IMR-90 (cell line): ENCODE measurements at regions not wholly inside any gene's neighbourhood (a gene's known extent, or its start where the extent isn't known, plus 50 kb on each side); places are given as distances from the start of the nearest gene placed in this dataset.

ENCODE experiments used
- ATAC-seq: fragments of 200-7000 bp; cut with Tn5 transposase; 2 replicates; pipeline ENCODE4 v1.9.1; 2020; ENCODE audit warnings: low read depth, mild to moderate bottlenecking, moderate library complexity
- BruUV-seq: library from RNA; stranded (reverse); fragments of 400-500 nt; replicated peaks from 2 replicates; lab custom pipeline; 2021; lab: Mats Ljungman, UMichigan
- CTCF ChIA-PET: fragments of 300-600 bp; formaldehyde crosslinking; extraction: SDS; loops from one replicate; lab custom pipeline; 2021; ENCODE audit warnings: antibody characterized with exemption; lab: Yijun Ruan, JAX
- POLR2A ChIA-PET: fragments of 300-600 bp; sonication (Branson Sonifier 250); formaldehyde crosslinking; loops from one replicate; lab custom pipeline; 2022; ENCODE audit warnings: antibody characterized with exemption; ENCODE audit not compliant: unreplicated experiment; lab: Charles Lee
- DNase-seq: peaks from one replicate; pipeline ENCODE4 v3.0.0; 2013
- H2AFZ ChIP-seq: replicated peaks from 2 replicates; pipeline ENCODE3; 2013; ENCODE audit warnings: low read length, mild to moderate bottlenecking; ENCODE audit not compliant: poor library complexity
- H2AK5ac ChIP-seq: 2 replicates; pipeline ENCODE4 v1.6.1; 2013; ENCODE audit warnings: low read depth, low read length, inconsistent platforms
- H2AK9ac ChIP-seq: replicated peaks from 2 replicates; pipeline ENCODE3; 2013; ENCODE audit warnings: mild to moderate bottlenecking, low read depth, low read length, moderate library complexity; ENCODE audit not compliant: poor library complexity
- H2BK120ac ChIP-seq: 2 replicates; pipeline ENCODE4 v1.6.1; 2013; ENCODE audit warnings: low read depth, low read length, inconsistent platforms
- H2BK15ac ChIP-seq: 3 replicates; pipeline ENCODE4 v1.6.1; 2013; ENCODE audit warnings: low read depth, low read length, inconsistent platforms
- H2BK20ac ChIP-seq: 2 replicates; pipeline ENCODE4 v1.6.1; 2013; ENCODE audit warnings: low read depth, mild to moderate bottlenecking, inconsistent platforms, low read length, moderate library complexity
- H2BK5ac ChIP-seq: 2 replicates; pipeline ENCODE4 v1.6.1; 2013; ENCODE audit warnings: mild to moderate bottlenecking, low read depth, low read length, inconsistent platforms; ENCODE audit not compliant: poor library complexity, severe bottlenecking
- H3K14ac ChIP-seq: replicated peaks from 2 replicates; pipeline ENCODE4 v1.6.1; 2013; ENCODE audit warnings: low read depth, low read length, inconsistent platforms
- H3K18ac ChIP-seq: 2 replicates; pipeline ENCODE4 v1.6.1; 2013; ENCODE audit warnings: low read depth, low read length, control low read depth
- H3K23ac ChIP-seq: 2 replicates; pipeline ENCODE4 v1.6.1; 2013; ENCODE audit warnings: low read depth, low read length, inconsistent platforms
- H3K27ac ChIP-seq: 2 replicates; pipeline ENCODE4 v1.5.1; 2013; ENCODE audit warnings: mild to moderate bottlenecking, control low read depth, low read length; ENCODE audit not compliant: insufficient read depth
- H3K27me3 ChIP-seq: 2 replicates; pipeline ENCODE4 v1.6.1; 2013; ENCODE audit warnings: low read length; ENCODE audit not compliant: control insufficient read depth, insufficient read depth
- H3K36me3 ChIP-seq: 2 replicates; pipeline ENCODE4 v1.6.1; 2013; ENCODE audit warnings: low read length, mixed read lengths; ENCODE audit not compliant: control insufficient read depth, insufficient read depth
- H3K4ac ChIP-seq: 2 replicates; pipeline ENCODE4 v1.6.1; 2013; ENCODE audit warnings: low read depth, low read length, inconsistent platforms
- H3K4me1 ChIP-seq: 2 replicates; pipeline ENCODE4 v1.6.1; 2013; ENCODE audit warnings: low read length, mixed read lengths; ENCODE audit not compliant: control insufficient read depth, insufficient read depth
- H3K4me2 ChIP-seq: 2 replicates; pipeline ENCODE4 v1.6.1; 2013; ENCODE audit warnings: low read depth, mild to moderate bottlenecking, control low read depth, low read length, moderate library complexity
- H3K4me3 ChIP-seq: 2 replicates; pipeline ENCODE4 v1.5.1; 2013; ENCODE audit warnings: low read depth, mild to moderate bottlenecking, control low read depth, low read length, moderate library complexity; ENCODE audit not compliant: insufficient read depth
- H3K56ac ChIP-seq: 2 replicates; pipeline ENCODE4 v1.6.1; 2013; ENCODE audit warnings: low read length, inconsistent platforms; ENCODE audit not compliant: insufficient read depth; ENCODE audit errors: extremely low read depth
- H3K79me1 ChIP-seq, 2 experiments: 2 replicates each; pipeline ENCODE4 v1.6.1; 2013; ENCODE audit warnings: low read length in 2 of 2, inconsistent platforms in 1 of 2, low read depth in 1 of 2
- H3K9ac ChIP-seq: 2 replicates; pipeline ENCODE4 v1.6.1; 2013; ENCODE audit warnings: low read depth, low read length, control low read depth
- H3K9me1 ChIP-seq: 2 replicates; pipeline ENCODE4 v1.6.1; 2013; ENCODE audit warnings: low read length, inconsistent platforms; ENCODE audit not compliant: insufficient read depth
- H3K9me3 ChIP-seq: 2 replicates; pipeline ENCODE4 v1.6.1; 2013; ENCODE audit warnings: low read length; ENCODE audit not compliant: control insufficient read depth, insufficient read depth
- H4K20me1 ChIP-seq: 2 replicates; pipeline ENCODE4 v1.6.1; 2013; ENCODE audit warnings: low read length, inconsistent platforms; ENCODE audit not compliant: insufficient read depth
- H4K5ac ChIP-seq: 2 replicates; pipeline ENCODE4 v1.6.1; 2013; ENCODE audit warnings: mild to moderate bottlenecking, low read depth, low read length, control low read depth
- H4K8ac ChIP-seq, 2 experiments: 2 replicates each; pipeline ENCODE4 v1.6.1; 2013; ENCODE audit warnings: low read depth in 2 of 2, low read length in 2 of 2, control low read depth in 1 of 2, inconsistent platforms in 1 of 2
- H4K91ac ChIP-seq: 2 replicates; pipeline ENCODE4 v1.6.1; 2013; ENCODE audit warnings: low read depth, low read length, inconsistent platforms; ENCODE audit not compliant: insufficient read depth
- BHLHE40 ChIP-seq: fragments of 150-350 bp; IDR thresholded peaks from 2 replicates; pipeline ENCODE4 v1.6.1; 2016; ENCODE audit warnings: mild to moderate bottlenecking, low read depth, low read length
- CEBPB ChIP-seq: IDR thresholded peaks from 2 replicates; pipeline ENCODE4 v1.6.1; 2012; ENCODE audit warnings: low read depth, low read length, improper control_type of control experiment
- FOS ChIP-seq: fragments of 150-350 bp; IDR thresholded peaks from 2 replicates; pipeline ENCODE4 v1.6.1; 2016; ENCODE audit warnings: low read depth, low read length
- MAFK ChIP-seq: IDR thresholded peaks from 2 replicates; pipeline ENCODE4 v1.6.1; 2012; ENCODE audit warnings: low read depth, low read length, improper control_type of control experiment
- MXI1 ChIP-seq: IDR thresholded peaks from 2 replicates; pipeline ENCODE4 v1.6.1; 2012; ENCODE audit warnings: low read depth, mild to moderate bottlenecking, low read length, moderate library complexity, borderline replicate concordance
- NFE2L2 ChIP-seq: fragments of 150-350 bp; IDR thresholded peaks from 2 replicates; pipeline ENCODE4 v1.6.1; 2016; ENCODE audit warnings: low read depth, mild to moderate bottlenecking, low read length
- POLR2A ChIP-seq: IDR thresholded peaks from 2 replicates; pipeline ENCODE4 v1.6.1; 2012; ENCODE audit warnings: mild to moderate bottlenecking, low read depth, low read length
- RAD21 ChIP-seq: IDR thresholded peaks from 2 replicates; pipeline ENCODE4 v1.6.1; 2012; ENCODE audit warnings: low read length, improper control_type of control experiment
- RFX5 ChIP-seq: IDR thresholded peaks from 2 replicates; pipeline ENCODE4 v1.8.0; 2012; ENCODE audit warnings: low read depth, mild to moderate bottlenecking, low read length, moderate library complexity
- WGBS, 2 experiments: methylation state at CpG; one replicate each; pipeline versions ENCODE4 v1.1.5 to v1.1.7; 2013; ENCODE audit warnings: missing lambda C conversion rate in 2 of 2; ENCODE audit not compliant: insufficient read length in 1 of 2; ENCODE audit errors: extremely low coverage in 2 of 2; 5-methylcytosine and 5-hydroxymethylcytosine counted together
- dilution Hi-C: fragments of 300-500 bp; cut with HindIII; formaldehyde crosslinking; loops from one replicate; pipeline ENCODE4 v1.14.3; 2018; ENCODE audit warnings: low sequenced_read_pairs; ENCODE audit not compliant: unreplicated experiment
- in situ Hi-C: fragments of 300-500 bp; cut with MboI; formaldehyde crosslinking; loops from 3 replicates; pipeline ENCODE4 v1.14.3; 2019; ENCODE audit warnings: low sequenced_read_pairs, inconsistent platforms, mixed read lengths
- intact Hi-C: fragments of 100-400 bp; cut with micrococcal nuclease; formaldehyde crosslinking; loops from 2 replicates; pipeline ENCODE4 v1.10.0; 2022
- TF ChIP-seq, protein P1 (sequence below): conservative IDR thresholded peaks from 2 replicates; pipeline ENCODE4 v1.5.1; 2012; ENCODE audit warnings: mild to moderate bottlenecking, low read depth, low read length, improper control_type of control experiment
- TF ChIP-seq, protein P2 (sequence below): fragments of 150-350 bp; IDR thresholded peaks from 2 replicates; pipeline ENCODE4 v1.6.1; 2016; ENCODE audit warnings: low read depth, mild to moderate bottlenecking, low read length, moderate library complexity, borderline replicate concordance
- TF ChIP-seq, protein P3 (sequence below): fragments of 150-350 bp; IDR thresholded peaks from 2 replicates; pipeline ENCODE4 v1.6.1; 2017; ENCODE audit warnings: mild to moderate bottlenecking, antibody characterized with exemption, low read length, low read depth

DNA sequence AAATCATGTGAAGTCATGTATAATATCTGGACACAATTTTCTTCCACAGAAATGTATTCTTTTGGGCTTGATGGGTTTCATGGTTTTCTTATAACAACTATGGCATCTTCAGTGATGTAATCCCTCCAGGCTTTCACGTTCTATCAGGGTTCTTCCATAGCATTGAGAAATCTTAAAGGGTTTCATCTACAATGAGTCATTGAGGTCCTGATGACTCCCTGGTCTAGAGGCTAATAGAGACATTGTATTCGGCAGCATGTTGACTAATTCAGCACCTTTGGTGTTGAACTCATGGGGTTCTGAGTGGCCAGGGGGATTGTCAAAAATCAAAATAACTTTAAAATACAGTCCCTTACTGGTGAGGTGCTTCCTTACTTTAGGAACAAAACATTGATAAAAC is 614.0 kb upstream of the CRIM1 start:
- Histone ChIP-seq H4K8ac (no peak overlapping the region), H3K14ac (no peak overlapping the region), H3K27me3 (no peaks in the 10 kb centered on the region), H2AK5ac (no peak overlapping the region), H2BK20ac (no peak overlapping the region), H3K56ac (no peak overlapping the region), H2AK9ac (no peak overlapping the region), H3K79me1 (no peaks in the 10 kb centered on the region), H3K36me3 (no peaks in the 10 kb centered on the region), H4K5ac (no peak overlapping the region), H3K4ac (no peak overlapping the region), H2BK120ac (no peak overlapping the region), H3K9me3 (no peaks in the 10 kb centered on the region), H3K18ac (no peak overlapping the region), H2AFZ (no peak overlapping the region), H4K91ac (no peak overlapping the region), H3K9ac (no peak overlapping the region), H3K9me1 (no peaks in the 10 kb centered on the region), H3K27ac (no peak overlapping the region), H2BK5ac (no peak overlapping the region), H3K4me2 (no peak overlapping the region), H3K4me1 (no peaks in the 10 kb centered on the region), H4K20me1 (no peaks in the 10 kb centered on the region), H3K4me3 (no peak overlapping the region), H3K23ac (no peak overlapping the region), H2BK15ac (no peak overlapping the region)
- DNase-seq (no peak), ATAC-seq (no peak)
- ChIA-PET CTCF (no interaction called here), POLR2A (no interaction called here)
- dilution Hi-C loops, result no loop called here
- WGBS, 2 experiments, result no CpG with 5 or more reads among the region's 2 CpGs
- BruUV-seq, result no TSS peak
- in situ Hi-C loops, result no loop called here
- intact Hi-C loops, result no loop called here
- TF ChIP-seq BHLHE40, result no peak
- TF ChIP-seq RAD21, result no peak
- no peak for TF ChIP-seq MAFK
- TF ChIP-seq, protein P1, sequence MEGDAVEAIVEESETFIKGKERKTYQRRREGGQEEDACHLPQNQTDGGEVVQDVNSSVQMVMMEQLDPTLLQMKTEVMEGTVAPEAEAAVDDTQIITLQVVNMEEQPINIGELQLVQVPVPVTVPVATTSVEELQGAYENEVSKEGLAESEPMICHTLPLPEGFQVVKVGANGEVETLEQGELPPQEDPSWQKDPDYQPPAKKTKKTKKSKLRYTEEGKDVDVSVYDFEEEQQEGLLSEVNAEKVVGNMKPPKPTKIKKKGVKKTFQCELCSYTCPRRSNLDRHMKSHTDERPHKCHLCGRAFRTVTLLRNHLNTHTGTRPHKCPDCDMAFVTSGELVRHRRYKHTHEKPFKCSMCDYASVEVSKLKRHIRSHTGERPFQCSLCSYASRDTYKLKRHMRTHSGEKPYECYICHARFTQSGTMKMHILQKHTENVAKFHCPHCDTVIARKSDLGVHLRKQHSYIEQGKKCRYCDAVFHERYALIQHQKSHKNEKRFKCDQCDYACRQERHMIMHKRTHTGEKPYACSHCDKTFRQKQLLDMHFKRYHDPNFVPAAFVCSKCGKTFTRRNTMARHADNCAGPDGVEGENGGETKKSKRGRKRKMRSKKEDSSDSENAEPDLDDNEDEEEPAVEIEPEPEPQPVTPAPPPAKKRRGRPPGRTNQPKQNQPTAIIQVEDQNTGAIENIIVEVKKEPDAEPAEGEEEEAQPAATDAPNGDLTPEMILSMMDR, result no peak
- TF ChIP-seq, protein P2, sequence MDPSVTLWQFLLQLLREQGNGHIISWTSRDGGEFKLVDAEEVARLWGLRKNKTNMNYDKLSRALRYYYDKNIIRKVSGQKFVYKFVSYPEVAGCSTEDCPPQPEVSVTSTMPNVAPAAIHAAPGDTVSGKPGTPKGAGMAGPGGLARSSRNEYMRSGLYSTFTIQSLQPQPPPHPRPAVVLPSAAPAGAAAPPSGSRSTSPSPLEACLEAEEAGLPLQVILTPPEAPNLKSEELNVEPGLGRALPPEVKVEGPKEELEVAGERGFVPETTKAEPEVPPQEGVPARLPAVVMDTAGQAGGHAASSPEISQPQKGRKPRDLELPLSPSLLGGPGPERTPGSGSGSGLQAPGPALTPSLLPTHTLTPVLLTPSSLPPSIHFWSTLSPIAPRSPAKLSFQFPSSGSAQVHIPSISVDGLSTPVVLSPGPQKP, result no peak
- TF ChIP-seq FOS, result no peak
- TF ChIP-seq POLR2A, result no peak
- no peak for TF ChIP-seq MXI1
- TF ChIP-seq NFE2L2, result no peak
- TF ChIP-seq, protein P3, sequence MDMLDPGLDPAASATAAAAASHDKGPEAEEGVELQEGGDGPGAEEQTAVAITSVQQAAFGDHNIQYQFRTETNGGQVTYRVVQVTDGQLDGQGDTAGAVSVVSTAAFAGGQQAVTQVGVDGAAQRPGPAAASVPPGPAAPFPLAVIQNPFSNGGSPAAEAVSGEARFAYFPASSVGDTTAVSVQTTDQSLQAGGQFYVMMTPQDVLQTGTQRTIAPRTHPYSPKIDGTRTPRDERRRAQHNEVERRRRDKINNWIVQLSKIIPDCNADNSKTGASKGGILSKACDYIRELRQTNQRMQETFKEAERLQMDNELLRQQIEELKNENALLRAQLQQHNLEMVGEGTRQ, result no peak
- TF ChIP-seq RFX5, result no peak
- TF ChIP-seq CEBPB, result no peak
